NCI-H524 treated with DMSO at 0.1 percent for 48 hours (cell line): ENCODE measurements at regions not wholly inside any gene's neighbourhood (a gene's known extent, or its start where the extent isn't known, plus 50 kb on each side); places are given as distances from the start of the nearest gene placed in this dataset.

ENCODE experiments used
- DNase-seq: peaks from one replicate; lab custom pipeline; 2025; lab: John Stamatoyannopoulos, UW

DNA sequence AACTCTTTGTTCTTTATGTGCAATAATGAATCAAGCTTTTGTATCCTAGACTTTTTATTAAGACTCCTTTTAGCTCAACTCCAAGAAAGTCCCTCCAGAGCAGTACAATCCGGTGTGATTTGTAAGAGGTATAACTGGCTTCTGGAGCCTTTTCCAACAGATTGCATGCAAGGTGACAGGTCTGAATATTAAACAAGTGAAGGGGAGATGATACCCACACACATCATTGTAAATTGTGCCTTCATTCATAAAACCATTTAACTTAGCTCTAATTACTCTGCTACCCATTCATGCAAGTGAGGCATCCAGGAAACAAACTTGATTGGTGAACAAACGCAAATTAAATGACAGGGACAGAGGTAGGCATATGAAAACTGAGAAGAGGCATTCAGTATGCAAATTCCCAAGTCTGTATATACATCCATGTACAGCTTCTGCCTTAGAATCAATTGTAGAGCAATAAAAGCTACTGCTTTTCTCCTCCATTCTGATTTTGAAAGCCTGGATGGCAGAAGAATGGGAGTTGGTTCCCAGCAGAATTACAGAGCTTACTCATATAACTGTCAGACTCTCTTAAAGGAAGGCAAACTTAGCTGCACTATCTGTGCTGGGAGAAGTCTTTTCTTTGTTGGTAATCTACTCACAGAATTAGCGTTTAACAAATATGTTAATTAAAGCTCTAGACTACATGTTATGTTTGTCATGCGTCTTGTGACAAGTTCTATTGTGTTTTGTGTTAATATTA is 261.0 kb upstream of the CDH6 start:
- DNase-seq: no peak

DNA sequence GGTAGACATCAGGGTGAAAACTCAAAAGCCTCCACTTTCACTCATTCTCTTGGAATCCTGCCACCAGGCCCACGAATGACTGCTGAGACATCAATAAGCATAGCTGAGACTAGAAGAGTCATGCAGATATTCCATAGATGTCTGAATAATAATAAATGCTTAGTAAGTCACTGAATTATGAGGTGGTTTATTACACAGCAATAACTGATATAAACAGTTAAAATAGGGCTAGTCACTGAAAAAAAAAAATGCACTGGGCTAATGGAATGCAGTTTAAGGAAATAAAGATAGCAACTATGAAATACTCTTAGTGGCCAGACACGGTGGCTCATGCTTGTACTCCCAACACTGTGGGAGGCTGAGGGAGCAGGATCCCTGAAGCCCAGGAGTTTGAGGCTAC is 262.8 kb upstream of the CDH6 start:
- DNase-seq: no peak

- no peak for DNase-seq
Measured at GRCh38 chr5:30928956-30929355, 264.5 kb upstream of the CDH6 start.

DNA sequence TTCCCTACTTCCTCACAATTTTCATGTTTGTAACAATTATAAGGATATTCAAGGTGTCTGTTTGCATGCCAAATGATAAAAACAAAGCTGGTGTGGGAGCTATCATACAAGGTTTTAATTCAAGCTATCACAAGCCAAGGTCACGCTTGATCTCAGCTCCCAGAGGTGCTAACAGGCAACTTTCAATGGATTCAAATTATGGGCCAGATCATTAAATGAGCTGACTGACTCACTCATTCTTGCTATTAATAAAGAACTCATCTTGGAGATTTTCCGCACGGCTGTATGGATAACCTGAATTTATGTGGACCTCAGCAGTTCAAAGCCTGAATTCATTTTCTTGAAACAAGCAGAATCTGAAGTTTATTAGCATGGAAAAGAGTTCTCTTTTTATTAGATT is 267.3 kb upstream of the CDH6 start:
- DNase-seq: no peak

DNA sequence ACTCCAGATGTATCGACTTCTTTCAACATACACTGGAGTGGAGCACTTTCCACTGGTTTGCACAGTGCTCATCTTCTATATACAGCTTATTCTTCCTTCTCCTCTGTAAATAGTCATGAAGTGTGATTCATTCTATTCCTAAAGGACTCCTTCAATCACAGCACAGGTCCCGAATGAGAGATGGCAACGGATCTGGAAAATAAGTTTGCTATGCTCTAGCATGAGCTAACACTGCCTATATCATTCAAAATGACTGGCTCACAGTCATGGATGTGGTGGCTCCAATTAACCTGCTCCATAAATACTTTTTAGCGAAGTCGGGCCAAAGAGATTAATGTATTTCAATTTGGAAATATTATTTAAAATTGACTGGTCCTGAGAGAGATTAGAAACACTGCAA is 272.1 kb upstream of the CDH6 start:
- no peak for DNase-seq

- DNase-seq: no peak
Measured at GRCh38 chr5:30918171-30918570, 275.3 kb upstream of the CDH6 start.

DNA sequence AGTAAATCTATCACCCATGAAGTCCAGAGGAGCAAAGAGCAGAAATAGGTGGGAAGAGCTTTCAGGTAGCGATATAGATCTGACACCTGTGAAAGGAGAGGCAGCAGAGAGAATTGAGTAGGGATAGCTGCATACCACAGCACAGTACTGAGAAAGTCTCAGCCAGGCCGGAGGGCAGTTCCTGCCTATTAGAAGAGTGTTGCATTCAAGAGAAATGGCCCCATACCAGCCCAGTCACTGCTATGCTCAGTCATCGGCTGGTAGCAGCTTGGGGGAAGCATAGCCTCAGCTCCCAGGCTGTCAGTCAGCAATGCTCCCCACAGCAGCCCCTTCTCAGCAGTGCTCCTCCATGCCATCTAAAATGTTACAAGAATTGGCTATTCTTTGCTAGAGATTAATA is 285.1 kb upstream of the CDH6 start:
- DNase-seq: no peak

GRCh38 chr5:30900367-30900766 is 293.1 kb upstream of the CDH6 start:
- no peak for DNase-seq

GRCh38 chr5:30894811-30895210 is 298.7 kb upstream of the CDH6 start:
- DNase-seq: no peak

DNA sequence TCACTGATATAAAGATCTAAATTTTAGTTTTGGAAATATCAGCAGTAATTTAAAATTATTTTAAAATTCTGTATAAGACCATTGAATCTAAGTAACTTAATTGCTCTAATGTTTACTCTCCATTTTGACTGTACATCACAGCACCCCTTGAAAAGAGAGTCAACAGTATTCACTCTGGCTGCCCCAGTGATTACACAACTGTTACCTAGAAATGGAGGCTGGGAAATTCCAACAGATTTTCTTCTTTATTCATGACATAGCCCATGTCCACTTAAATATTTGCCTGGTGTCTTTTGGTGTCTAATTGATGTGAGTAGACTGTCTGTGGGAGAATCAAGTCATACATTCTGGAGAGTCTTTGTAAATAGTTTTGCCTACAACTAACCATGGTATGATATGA is 301.8 kb upstream of the CDH6 start:
- DNase-seq: no peak

- DNase-seq: no peak
Measured at GRCh38 chr5:30890377-30890776, 303.1 kb upstream of the CDH6 start.

DNA sequence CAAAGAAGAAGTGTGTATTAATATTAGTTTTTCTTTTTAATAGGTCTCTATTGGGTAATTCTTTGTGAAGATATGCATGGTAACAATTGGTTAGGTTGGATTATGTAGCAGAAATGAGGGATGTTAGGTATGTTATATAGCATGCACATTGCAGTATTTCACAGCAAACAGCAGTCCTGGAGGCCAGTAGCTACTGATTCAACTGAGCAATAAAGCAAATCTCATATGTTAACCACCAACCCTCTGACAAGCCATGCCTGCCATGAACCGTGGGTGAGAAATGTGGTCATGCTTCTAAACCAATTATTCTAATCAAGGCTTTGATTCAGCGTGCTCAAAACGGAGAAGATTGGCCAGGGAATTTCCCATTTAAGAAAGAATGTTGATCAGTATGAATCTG is 313.0 kb upstream of the CDH6 start:
- no peak for DNase-seq

- no peak for DNase-seq
Measured at GRCh38 chr5:30879887-30880286, 313.6 kb upstream of the CDH6 start.

GRCh38 chr5:30878746-30879145 is 314.7 kb upstream of the CDH6 start:
- no peak for DNase-seq

DNA sequence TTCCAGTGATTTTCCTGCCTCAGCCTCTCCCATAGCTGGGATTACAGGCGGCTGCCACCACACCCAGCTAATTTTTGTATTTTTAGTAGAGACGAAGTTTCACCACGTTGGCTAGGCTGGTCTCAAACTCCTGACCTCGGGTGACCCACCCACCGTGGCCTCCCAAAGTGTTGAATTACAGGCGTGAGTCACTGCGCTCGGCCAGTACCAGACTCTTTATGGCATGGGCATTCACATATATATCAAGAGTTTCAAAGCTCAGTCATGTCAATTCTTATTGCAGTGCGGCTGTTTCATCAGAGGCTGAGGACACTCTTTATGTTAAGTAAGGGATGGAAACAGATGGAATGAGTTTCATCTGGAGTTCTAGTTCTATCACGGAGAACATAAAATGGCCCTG is 315.2 kb upstream of the CDH6 start:
- no peak for DNase-seq

DNA sequence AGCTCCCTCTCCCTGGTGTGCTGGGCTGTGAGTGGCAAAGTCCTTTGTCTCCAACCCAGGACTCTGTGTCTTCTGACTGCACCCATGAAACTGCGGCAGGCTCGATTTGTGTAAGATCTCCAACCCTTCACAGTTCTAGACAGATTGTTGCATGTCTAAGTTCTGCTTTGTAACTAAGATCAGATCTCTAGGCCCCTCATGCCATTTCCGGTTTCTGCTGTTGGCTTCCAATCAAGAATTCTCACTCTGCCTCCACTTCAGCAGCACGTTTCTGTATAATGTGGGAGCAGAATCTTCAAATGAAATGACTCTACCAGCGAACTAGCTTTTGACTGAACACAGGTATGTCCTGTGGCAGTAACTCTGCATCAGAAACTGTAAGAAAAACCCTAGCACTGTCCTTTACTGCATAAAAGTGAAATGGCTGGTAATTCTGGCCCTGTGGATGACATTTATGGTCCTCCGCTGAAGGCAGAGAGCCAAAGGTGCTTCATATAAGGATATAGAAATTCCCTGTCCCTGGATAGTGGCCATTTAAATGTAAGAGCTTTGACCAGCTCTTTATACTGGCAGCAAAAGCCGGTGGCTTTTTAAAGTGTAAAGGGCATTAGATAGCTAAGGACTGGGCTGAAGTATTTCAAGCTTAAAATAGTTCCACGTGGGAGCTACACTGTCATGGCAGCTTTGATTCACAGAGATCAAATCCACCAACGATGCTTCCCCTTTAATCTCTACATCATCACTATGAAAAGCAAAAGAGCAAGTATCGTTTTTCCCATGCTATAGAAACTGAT is 319.0 kb upstream of the CDH6 start:
- DNase-seq: no peak

GRCh38 chr5:30871196-30871595 is 322.3 kb upstream of the CDH6 start:
- no peak for DNase-seq

- DNase-seq: no peak
Measured at GRCh38 chr5:30867711-30868110, 325.8 kb upstream of the CDH6 start.

DNA sequence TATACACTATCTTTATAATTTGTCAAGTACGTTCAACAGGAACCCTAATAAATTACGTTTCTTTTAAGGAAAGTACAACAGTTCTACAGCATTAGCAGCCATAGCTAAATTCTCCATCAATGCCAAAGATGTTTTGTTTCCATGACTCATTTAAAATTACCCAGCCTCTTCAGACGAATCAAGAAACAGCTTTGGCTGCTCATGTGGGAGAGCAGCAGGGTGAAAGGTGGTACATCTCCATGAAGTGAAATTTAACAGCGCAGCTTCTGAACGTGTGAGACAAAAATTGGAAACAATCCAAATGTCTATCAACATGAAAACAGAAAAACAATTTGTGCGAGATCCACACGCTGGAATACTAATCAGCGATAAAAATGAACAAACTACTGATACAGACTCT is 327.3 kb upstream of the CDH6 start:
- DNase-seq: no peak

DNA sequence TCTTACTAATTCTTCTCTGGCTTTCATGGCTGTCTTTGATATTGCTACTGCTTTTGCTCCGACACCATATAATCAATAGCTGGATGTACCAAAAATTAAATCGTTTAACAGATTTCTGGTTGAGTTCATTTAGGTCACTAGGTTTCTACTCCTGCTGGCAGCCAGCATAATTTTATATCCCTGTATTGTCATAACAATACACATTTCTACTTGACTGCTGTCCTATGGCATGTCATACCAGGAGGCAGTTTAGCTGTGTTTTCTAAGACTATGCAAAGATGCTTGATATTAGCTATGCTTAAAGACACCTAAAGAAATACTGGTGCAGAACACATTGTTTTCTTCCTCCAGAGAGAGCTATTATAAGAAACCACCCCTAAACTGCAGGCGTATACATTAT is 337.2 kb upstream of the CDH6 start:
- no peak for DNase-seq

- no peak for DNase-seq
Measured at GRCh38 chr5:30853158-30853557, 340.3 kb upstream of the CDH6 start.

GRCh38 chr5:30850866-30851265 is 342.6 kb upstream of the CDH6 start:
- no peak for DNase-seq

GRCh38 chr5:30849931-30850710 is 343.4 kb upstream of the CDH6 start:
- no peak for DNase-seq
